Activated CD4-positive, alpha-beta T cell treated with anti-CD3 and anti-CD28 coated beads for 1 hour (primary cell): ENCODE measurements at regions not wholly inside any gene's neighbourhood (a gene's known extent, or its start where the extent isn't known, plus 50 kb on each side); places are given as distances from the start of the nearest gene placed in this dataset.

Source experiments
- DNase-seq: peaks from one replicate; pipeline ENCODE4 v3.0.0-alpha.2; 2020

DNA sequence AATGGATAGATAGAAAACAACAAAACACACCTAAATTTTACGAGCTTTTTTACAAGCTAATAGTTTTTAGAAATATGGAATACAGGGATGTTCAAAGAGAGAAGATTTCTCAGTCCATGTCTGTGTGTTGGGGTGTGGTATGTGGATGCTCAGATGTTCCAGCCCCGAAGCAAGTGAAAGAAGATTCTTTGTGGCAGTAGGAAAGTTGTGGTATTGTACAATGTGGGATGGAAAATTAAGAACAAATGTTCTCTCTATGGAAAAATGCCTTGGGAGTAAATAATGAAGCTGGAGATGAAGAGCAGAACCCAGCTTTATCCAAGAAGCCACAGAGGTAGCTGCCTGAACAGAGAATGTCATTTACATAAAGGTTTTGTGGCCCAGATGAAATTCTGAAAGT is 150.3 kb upstream of the PRKD1 start:
- no peak for DNase-seq

GRCh38 chr14:30078811-30079402 is 151.3 kb upstream of the PRKD1 start:
- DNase-seq: no peak

DNA sequence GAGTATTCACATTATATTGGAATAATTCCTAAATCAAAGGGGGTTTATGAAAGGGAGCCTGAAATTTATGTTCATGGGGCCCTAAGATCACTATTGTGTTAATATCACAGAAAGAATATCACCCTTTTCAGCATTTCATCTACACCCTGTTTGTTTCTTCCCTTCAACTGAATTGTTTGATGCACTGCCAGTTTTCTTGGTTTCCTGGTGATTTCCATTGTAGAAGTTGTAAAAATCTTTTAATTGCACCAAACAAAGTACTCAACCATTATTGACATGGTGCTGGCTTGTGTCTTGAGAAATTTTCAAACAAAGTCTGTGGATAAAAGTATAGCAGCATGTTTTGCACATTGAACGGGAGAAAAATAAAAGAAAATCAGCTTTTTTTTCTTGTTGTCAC is 154.8 kb upstream of the PRKD1 start:
- DNase-seq: no peak

GRCh38 chr14:30084811-30085210 is 157.2 kb upstream of the PRKD1 start:
- DNase-seq: no peak

DNA sequence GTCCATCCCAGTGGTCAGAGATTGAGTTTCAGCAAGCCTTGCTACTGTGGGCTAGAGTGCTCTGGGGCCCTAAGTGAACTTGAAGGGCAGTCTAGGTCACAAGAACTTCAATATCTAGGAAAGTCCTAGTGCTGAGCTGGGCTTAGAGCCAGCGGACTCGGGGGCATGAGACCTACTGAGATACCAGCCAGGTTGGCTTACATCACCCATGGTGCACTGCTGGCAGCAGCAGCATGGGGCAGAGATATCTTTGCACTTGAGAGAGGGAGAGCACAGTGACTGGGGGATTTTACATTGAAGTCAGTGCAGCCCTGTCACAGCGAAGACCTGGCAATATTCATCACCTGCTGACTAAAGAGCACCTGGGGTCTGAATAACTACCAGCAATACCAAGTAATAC is 158.3 kb upstream of the PRKD1 start:
- no peak for DNase-seq

- DNase-seq: no peak
These were observed 161.0 kb upstream of the PRKD1 start for GRCh38 chr14:30088620-30089019.

GRCh38 chr14:30108975-30109700 is 181.5 kb upstream of the PRKD1 start:
- DNase-seq: no peak

DNA sequence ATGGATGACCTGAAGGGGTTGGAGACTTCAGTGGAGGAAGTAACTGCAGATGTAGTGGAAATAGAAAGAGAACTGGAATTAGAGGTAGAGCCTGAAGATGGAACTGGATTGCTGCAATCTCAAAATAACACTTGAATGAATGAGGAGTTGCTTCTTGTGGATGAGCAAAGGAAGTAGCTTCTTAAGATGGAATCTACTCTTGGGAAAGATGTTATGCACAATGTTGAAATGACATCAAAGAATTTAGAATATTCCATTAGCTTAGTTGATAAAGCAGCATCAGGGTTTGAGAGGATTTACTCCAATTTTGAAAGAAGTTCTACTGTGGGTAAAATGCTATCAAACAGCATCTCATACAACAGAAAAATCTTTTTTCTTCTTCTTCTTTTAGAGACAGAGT is 186.4 kb upstream of the PRKD1 start:
- no peak for DNase-seq

- no peak for DNase-seq
These were observed 188.1 kb upstream of the PRKD1 start for GRCh38 chr14:30115756-30116155.

DNA sequence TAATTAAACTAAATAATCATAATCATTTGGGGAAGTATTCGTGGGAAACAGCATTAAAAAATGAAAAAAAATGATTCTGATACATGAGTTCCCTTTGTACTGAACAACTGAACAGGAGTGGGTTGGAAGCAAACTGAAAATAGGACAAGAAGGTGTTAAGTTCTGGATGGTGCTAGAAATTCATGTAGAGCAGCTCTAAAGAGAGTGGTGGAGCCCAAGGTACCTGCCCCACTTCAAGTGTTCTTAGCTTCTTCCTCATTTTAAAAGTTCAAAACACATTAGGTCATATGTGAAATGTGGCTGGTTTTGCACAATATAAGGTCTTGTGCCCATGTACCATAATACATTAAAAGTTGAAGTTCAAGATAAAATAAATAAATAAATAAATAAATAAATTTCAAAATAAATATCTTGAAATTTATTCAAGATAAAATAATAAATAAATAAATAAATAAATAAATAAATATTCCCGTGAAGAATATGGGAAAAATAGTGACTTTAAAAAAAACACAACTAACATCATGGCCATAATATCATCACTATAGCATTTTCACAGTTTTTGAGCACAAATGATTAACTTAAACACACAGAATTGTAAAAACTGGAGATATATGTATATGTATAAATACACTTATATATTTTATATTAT is 191.5 kb upstream of the PRKD1 start:
- no peak for DNase-seq

- DNase-seq: no peak
These were observed 197.8 kb upstream of the PRKD1 start for GRCh38 chr14:30125322-30125979.

DNA sequence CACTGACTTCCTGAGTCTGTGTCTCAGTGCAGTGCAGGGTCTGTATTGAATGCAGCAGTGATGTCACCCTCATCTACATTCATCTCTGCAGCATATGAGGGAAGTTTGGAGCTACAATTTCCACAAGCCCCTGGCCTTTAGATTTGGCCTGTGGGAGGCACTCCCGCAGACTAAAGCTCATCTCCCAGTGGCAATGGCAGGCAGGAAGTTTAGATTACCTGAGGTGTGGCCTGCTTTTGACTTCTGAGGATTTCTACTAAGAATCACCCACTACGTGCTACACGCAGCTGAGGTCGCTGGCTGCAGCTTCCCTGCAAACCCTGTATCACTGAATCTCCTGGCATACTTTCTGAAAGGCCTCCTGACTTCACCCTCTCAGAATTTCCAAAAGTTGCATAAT is 202.2 kb upstream of the PRKD1 start:
- DNase-seq: no peak

- no peak for DNase-seq
These were observed 204.0 kb upstream of the PRKD1 start for GRCh38 chr14:30131581-30132097.

DNA sequence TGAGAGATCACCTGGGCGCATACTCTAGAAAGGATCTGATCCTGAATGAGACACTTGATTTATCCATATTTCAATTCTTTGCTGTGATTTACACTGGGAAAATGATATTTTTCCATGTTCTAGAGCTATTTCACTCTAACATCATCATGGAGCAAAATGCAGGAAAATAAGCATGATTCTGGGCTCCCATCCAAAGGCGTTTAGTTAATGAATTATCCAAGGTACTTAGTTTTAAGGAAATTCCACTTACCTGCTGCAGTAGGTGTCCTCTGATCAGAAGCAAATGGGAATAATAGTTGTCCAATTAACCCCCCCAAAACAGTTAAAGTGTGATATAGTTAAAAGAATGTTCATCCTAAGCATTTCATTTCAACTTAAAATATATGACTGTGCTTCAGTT is 204.5 kb upstream of the PRKD1 start:
- no peak for DNase-seq

GRCh38 chr14:30134936-30135335 is 207.3 kb upstream of the PRKD1 start:
- DNase-seq: no peak

GRCh38 chr14:30138567-30138966 is 210.9 kb upstream of the PRKD1 start:
- DNase-seq: no peak

- no peak for DNase-seq
These were observed 214.6 kb upstream of the PRKD1 start for GRCh38 chr14:30142216-30142615.

- DNase-seq: no peak
These were observed 216.0 kb upstream of the PRKD1 start for GRCh38 chr14:30143627-30144026.

- DNase-seq: no peak
These were observed 226.1 kb upstream of the PRKD1 start for GRCh38 chr14:30153717-30154116.

GRCh38 chr14:30156571-30156970 is 228.9 kb upstream of the PRKD1 start:
- no peak for DNase-seq

DNA sequence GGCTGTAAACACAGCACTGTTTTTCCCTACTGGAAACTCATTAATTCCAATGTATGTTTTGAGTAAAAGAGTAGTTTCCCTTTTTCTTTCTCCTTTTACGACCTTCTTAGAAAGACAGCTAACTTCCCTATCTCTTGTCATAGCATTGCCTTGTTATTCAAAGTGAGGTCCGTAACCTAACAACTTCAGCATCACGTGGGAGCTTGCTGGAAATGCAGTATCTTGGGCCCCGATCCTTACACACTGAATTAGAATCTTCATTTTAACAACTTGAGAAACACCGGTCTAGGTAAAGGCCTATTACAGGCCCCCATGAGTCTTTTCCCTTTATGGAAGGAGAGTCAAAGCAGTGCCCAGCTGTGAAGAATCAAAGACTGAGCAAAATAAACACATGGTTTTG is 230.7 kb upstream of the PRKD1 start:
- no peak for DNase-seq

DNA sequence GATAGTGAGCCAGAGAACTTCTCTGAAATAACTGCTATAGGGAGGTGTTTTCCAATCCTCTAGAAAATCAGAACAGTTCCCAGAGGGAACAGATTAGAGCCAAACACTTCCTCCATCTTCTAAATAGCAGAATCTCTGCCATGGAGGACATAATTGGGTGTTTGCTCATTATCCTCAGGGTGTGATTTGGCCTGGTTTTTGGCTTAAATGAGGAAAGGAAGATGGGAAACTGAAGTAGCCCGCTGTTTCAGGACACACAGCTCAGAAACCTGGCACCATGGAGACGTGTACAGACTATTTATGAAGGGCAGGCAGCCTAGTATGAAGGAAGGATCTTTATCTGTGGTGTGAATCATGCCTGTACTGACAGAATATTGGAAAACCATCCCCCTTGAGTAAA is 231.7 kb upstream of the PRKD1 start:
- DNase-seq: no peak

DNA sequence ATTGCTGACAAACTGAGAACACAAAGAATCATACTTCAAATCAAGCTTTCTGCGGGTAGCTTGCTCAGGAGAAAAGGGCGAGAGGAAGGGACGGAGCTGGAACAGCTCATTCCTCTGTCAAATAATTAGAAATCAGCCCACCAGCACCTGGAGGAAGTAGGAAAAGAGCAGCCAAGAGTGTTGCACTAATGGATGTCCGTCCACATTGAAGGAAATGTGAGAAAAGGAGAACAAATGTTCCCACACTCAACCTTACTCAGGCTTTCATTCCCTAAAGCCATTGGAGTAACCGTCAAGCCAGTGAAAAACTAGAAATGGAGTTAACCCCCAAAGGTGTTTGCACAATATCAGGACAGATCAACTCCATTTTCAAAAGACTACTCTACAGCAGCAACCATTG is 233.0 kb upstream of the PRKD1 start:
- DNase-seq: no peak

- no peak for DNase-seq
These were observed 234.4 kb upstream of the PRKD1 start for GRCh38 chr14:30162066-30162465.
